Liver (tissue), 8 donors: ENCODE measurements at regions not wholly inside any gene's neighbourhood (a gene's known extent, or its start where the extent isn't known, plus 50 kb on each side); places are given as distances from the start of the nearest gene placed in this dataset.

Source experiments
- DNase-seq: peaks from one replicate; pipeline ENCODE4 v3.0.0-alpha.2; 2017; ENCODE audit warnings: low spot score
- H3K27ac ChIP-seq, 2 donors: one replicate each; pipeline ENCODE4 v1.7.0; 2013; ENCODE audit warnings: inconsistent platforms in 2 of 2, low read length in 2 of 2, control low read depth in 1 of 2, low read depth in 1 of 2, mild to moderate bottlenecking in 1 of 2
- H3K27me3 ChIP-seq, 4 donors: one replicate each; pipeline versions ENCODE4 v1.6.1 to v1.7.0; 2013; ENCODE audit warnings: low read length in 3 of 4, inconsistent platforms in 1 of 4, mild to moderate bottlenecking in 1 of 4, moderate library complexity in 1 of 4; ENCODE audit not compliant: control insufficient read depth in 4 of 4, insufficient read depth in 4 of 4
- H3K36me3 ChIP-seq, 4 donors: one replicate each; pipeline versions ENCODE4 v1.6.1 to v1.7.0; 2013; ENCODE audit warnings: low read length in 3 of 4, mild to moderate bottlenecking in 3 of 4, low read depth in 1 of 4, moderate library complexity in 1 of 4; ENCODE audit not compliant: control insufficient read depth in 4 of 4, insufficient read depth in 3 of 4
- H3K4me1 ChIP-seq, 4 donors: one replicate each; pipeline versions ENCODE4 v1.6.1 to v1.7.0; 2013; ENCODE audit warnings: low read length in 3 of 4, mild to moderate bottlenecking in 3 of 4, moderate library complexity in 1 of 4; ENCODE audit not compliant: control insufficient read depth in 4 of 4, insufficient read depth in 4 of 4
- H3K4me3 ChIP-seq, 3 donors: one replicate each; pipeline versions ENCODE4 v1.6.1 to v1.7.0; 2013; ENCODE audit warnings: low read length in 3 of 3, control low read depth in 1 of 3, low read depth in 1 of 3, mild to moderate bottlenecking in 1 of 3
- H3K9ac ChIP-seq, 2 donors: one replicate each; pipeline ENCODE4 v1.7.0; 2013; ENCODE audit warnings: low read length in 2 of 2, mild to moderate bottlenecking in 2 of 2, moderate library complexity in 2 of 2, control low read depth in 1 of 2, low read depth in 1 of 2
- H3K9me3 ChIP-seq, 4 donors: one replicate each; pipeline versions ENCODE4 v1.6.1 to v1.7.0; 2013; ENCODE audit warnings: low read length in 3 of 4; ENCODE audit not compliant: control insufficient read depth in 4 of 4
- CTCF ChIP-seq: fragments of 150-350 bp; IDR thresholded peaks from 2 replicates; pipeline ENCODE4 v1.5.1; 2017; ENCODE audit warnings: improper control_type of control experiment, low read depth, low read length; ENCODE audit not compliant: missing input control
- EGR1 ChIP-seq, 2 donors: IDR thresholded peaks; 2 replicates each; pipeline ENCODE4 v1.6.1; 2016 to 2018; ENCODE audit warnings: antibody characterized with exemption in 2 of 2, low read depth in 2 of 2
- FOXA1 ChIP-seq: IDR thresholded peaks from 2 replicates; pipeline ENCODE4 v1.6.1; 2016; ENCODE audit warnings: antibody characterized with exemption
- FOXA2 ChIP-seq: IDR thresholded peaks from 2 replicates; pipeline ENCODE4 v1.6.1; 2016; ENCODE audit warnings: antibody characterized with exemption
- GABPA ChIP-seq, 2 donors: IDR thresholded peaks in 1 of 2; conservative IDR thresholded peaks in 1 of 2; 2 replicates each; pipeline ENCODE4 v1.6.1; 2016; ENCODE audit warnings: antibody characterized with exemption in 2 of 2, mild to moderate bottlenecking in 1 of 2, moderate library complexity in 1 of 2
- HNF4A ChIP-seq, 2 donors: conservative IDR thresholded peaks; 2 replicates each; pipeline ENCODE4 v1.6.1; 2016; ENCODE audit warnings: antibody characterized with exemption in 2 of 2, mild to moderate bottlenecking in 2 of 2
- HNF4G ChIP-seq: IDR thresholded peaks from 2 replicates; pipeline ENCODE4 v1.6.1; 2016; ENCODE audit warnings: antibody characterized with exemption
- JUND ChIP-seq, 2 donors: IDR thresholded peaks; 2 replicates each; pipeline ENCODE4 v1.6.1; 2016; ENCODE audit warnings: antibody characterized with exemption in 2 of 2
- NR2F2 ChIP-seq: IDR thresholded peaks from 2 replicates; pipeline ENCODE4 v1.6.1; 2016; ENCODE audit warnings: antibody characterized with exemption
- RAD21 ChIP-seq, 2 donors: IDR thresholded peaks; 2 replicates each; pipeline ENCODE4 v1.6.1; 2016; ENCODE audit warnings: antibody characterized with exemption in 2 of 2, mild to moderate bottlenecking in 2 of 2
- REST ChIP-seq: IDR thresholded peaks from 2 replicates; pipeline ENCODE4 v1.6.1; 2016; ENCODE audit warnings: antibody characterized with exemption, mild to moderate bottlenecking
- RXRA ChIP-seq, 2 donors: IDR thresholded peaks; 2 replicates each; pipeline ENCODE4 v1.6.1; 2017 to 2018; ENCODE audit warnings: antibody characterized with exemption in 2 of 2, mild to moderate bottlenecking in 1 of 2
- TAF1 ChIP-seq: conservative IDR thresholded peaks from 2 replicates; pipeline ENCODE4 v1.6.1; 2016; ENCODE audit warnings: antibody characterized with exemption, mild to moderate bottlenecking
- YY1 ChIP-seq: IDR thresholded peaks from 2 replicates; pipeline ENCODE4 v1.6.1; 2016; ENCODE audit warnings: antibody characterized with exemption, mild to moderate bottlenecking
- WGBS: extraction: QIAGEN DNeasy Blood & Tissue Kit; methylation state at CpG from one replicate; pipeline ENCODE4 v1.1.7; 2013; 5-methylcytosine and 5-hydroxymethylcytosine counted together
- TF ChIP-seq, protein P1 (sequence below): IDR thresholded peaks from 2 replicates; pipeline ENCODE4 v1.6.1; 2016; ENCODE audit warnings: antibody characterized with exemption
- TF ChIP-seq, protein P2 (sequence below): IDR thresholded peaks from 2 replicates; pipeline ENCODE4 v1.6.1; 2016; ENCODE audit warnings: antibody characterized with exemption
- TF ChIP-seq, protein P3 (sequence below): IDR thresholded peaks from 2 replicates; pipeline ENCODE4 v1.6.1; 2016; ENCODE audit warnings: antibody characterized with exemption
- donor health status: healthy.
- donor health status: healthy.
- donor health status: healthy.
- donor health status: healthy.
- donor health status: healthy.

DNA sequence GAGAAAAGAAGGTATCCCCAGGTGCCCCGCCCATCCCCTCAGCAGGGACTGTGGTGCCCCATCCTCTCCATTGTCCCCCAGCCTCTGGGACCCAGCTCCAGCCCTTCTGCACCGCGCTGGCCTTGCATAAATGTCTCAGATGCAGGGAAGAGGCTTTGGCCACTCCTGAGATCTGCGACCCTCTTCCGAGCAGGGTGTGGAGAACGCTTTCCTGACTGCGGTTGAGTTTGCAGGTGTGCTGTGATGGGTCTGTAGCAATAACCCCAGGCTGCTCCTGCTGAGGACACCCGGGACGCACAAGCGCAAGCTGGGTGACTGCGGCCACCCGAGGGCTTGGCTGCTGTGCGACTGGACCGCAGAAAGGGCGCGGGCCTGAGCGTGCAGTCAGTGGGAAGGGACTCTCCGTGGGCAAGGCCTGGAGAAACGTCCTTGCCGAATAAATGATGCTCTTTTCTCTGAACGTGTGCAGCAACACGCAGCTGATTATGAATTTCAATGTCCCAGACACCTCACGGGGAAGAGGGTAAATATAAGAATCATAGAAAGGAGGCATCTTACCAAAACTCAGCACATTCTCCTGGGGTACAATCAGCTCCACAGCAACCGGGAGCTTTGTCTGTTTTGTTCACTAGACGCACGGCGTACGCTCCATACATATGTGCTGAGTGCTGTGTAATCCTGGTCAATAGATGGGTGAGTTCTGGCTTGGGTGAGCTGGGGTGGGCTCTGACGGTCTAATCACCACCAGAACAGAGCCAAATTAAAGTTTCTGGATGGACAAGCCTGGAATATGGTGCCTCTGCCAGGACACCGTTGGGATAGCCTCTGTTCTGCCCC, 67.5 kb upstream of the ZNF516 start:
- Histone ChIP-seq H3K36me3 (no peaks in the 10 kb centered on the region), H3K9ac (no peak overlapping the region), H3K27me3 (no peaks in the 10 kb centered on the region), H3K4me1 (peaks cover 0 to 12% (median 0%) of the 10 kb centered on the region in 4 donors), H3K4me3 (no peak overlapping the region), H3K27ac (no peak overlapping the region), H3K9me3 (no peaks in the 10 kb centered on the region)
- no peak for DNase-seq
- TF ChIP-seq, protein P1, sequence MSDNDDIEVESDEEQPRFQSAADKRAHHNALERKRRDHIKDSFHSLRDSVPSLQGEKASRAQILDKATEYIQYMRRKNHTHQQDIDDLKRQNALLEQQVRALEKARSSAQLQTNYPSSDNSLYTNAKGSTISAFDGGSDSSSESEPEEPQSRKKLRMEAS: no peak
- no peak for TF ChIP-seq FOXA2
- no peak for TF ChIP-seq HNF4A (conservative IDR thresholded peaks at IDR 0.05)
- TF ChIP-seq RXRA (IDR thresholded peaks at IDR 0.05): no peak
- TF ChIP-seq REST: no peak
- TF ChIP-seq, protein P2, sequence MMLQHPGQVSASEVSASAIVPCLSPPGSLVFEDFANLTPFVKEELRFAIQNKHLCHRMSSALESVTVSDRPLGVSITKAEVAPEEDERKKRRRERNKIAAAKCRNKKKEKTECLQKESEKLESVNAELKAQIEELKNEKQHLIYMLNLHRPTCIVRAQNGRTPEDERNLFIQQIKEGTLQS: no peak
- no peak for TF ChIP-seq YY1
- TF ChIP-seq NR2F2: no peak
- no peak for TF ChIP-seq GABPA (IDR thresholded peaks at IDR 0.05 in 1 of 2, conservative IDR thresholded peaks at IDR 0.05 in 1 of 2)
- TF ChIP-seq RAD21 (IDR thresholded peaks at IDR 0.05): no peak
- TF ChIP-seq EGR1 (IDR thresholded peaks at IDR 0.05; ENCODE audit: low read depth in 2 of 2): no peak
- no peak for TF ChIP-seq FOXA1
- WGBS: 97% methylated on average over 30 of the region's 30 CpGs

GRCh38 chr18:76558881-76559667, 64.0 kb upstream of the ZNF516 start:
- WGBS: 53% methylated on average over 18 of the region's 18 CpGs
- Histone ChIP-seq H3K36me3 (no peaks in the 10 kb centered on the region), H3K4me1 (peaks cover 0 to 2% (median under 1%) of the 10 kb centered on the region in 4 donors), H3K27me3 (no peaks in the 10 kb centered on the region), H3K4me3 (no peak overlapping the region), H3K27ac (no peak overlapping the region), H3K9ac (no peak overlapping the region), H3K9me3 (no peaks in the 10 kb centered on the region)
- TF ChIP-seq JUND (IDR thresholded peaks at IDR 0.05) (no peak), YY1 (no peak), CTCF (no peak), RXRA (IDR thresholded peaks at IDR 0.05) (no peak), HNF4A (conservative IDR thresholded peaks at IDR 0.05) (no peak), TAF1 (no peak), FOXA2 (no peak), HNF4G (no peak)
- TF ChIP-seq, protein P2: no peak
- TF ChIP-seq, protein P3, sequence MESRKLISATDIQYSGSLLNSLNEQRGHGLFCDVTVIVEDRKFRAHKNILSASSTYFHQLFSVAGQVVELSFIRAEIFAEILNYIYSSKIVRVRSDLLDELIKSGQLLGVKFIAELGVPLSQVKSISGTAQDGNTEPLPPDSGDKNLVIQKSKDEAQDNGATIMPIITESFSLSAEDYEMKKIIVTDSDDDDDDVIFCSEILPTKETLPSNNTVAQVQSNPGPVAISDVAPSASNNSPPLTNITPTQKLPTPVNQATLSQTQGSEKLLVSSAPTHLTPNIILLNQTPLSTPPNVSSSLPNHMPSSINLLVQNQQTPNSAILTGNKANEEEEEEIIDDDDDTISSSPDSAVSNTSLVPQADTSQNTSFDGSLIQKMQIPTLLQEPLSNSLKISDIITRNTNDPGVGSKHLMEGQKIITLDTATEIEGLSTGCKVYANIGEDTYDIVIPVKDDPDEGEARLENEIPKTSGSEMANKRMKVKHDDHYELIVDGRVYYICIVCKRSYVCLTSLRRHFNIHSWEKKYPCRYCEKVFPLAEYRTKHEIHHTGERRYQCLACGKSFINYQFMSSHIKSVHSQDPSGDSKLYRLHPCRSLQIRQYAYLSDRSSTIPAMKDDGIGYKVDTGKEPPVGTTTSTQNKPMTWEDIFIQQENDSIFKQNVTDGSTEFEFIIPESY: no peak
- DNase-seq: no peak
